ENCODE measurements at regions not wholly inside any gene's neighbourhood (a gene's known extent, or its start where the extent isn't known, plus 50 kb on each side); places are given as distances from the start of the nearest gene placed in this dataset.

DNA sequence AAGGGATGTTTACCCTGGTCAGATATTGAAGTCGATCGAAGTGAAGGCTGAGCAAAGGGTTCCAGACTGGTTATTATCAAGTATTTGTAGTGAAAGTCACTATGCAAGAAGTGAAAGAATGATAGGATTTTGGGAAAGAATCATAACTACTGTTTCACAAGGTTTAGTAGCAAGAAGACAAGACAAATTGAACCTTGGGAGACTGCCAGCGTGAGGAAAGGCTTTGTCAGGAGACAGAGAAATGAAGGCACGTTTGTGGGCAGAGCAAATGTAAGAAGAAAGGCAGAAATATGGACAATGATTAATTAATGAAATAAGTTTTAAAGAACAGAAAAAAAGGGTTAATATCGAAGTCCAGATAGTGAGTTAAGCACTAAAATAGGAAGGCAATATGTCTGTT lies 456.8 kb downstream of the TRIML1 start:
- no peaks in the 10 kb centered on the region for H3K36me3 Mint-ChIP-seq (ENCODE audit: unreplicated experiment)
- H3K27ac Mint-ChIP-seq (ENCODE audit: unreplicated experiment) = no peak overlapping the region
- H3K4me3 Mint-ChIP-seq (ENCODE audit: unreplicated experiment) = no peak overlapping the region
- H3K9me3 Mint-ChIP-seq (ENCODE audit: unreplicated experiment) = no peaks in the 10 kb centered on the region
- no peaks in the 10 kb centered on the region for H3K4me1 Mint-ChIP-seq (ENCODE audit: low read depth, unreplicated experiment)
- TF ChIP-seq, protein P1, sequence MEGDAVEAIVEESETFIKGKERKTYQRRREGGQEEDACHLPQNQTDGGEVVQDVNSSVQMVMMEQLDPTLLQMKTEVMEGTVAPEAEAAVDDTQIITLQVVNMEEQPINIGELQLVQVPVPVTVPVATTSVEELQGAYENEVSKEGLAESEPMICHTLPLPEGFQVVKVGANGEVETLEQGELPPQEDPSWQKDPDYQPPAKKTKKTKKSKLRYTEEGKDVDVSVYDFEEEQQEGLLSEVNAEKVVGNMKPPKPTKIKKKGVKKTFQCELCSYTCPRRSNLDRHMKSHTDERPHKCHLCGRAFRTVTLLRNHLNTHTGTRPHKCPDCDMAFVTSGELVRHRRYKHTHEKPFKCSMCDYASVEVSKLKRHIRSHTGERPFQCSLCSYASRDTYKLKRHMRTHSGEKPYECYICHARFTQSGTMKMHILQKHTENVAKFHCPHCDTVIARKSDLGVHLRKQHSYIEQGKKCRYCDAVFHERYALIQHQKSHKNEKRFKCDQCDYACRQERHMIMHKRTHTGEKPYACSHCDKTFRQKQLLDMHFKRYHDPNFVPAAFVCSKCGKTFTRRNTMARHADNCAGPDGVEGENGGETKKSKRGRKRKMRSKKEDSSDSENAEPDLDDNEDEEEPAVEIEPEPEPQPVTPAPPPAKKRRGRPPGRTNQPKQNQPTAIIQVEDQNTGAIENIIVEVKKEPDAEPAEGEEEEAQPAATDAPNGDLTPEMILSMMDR (IDR thresholded peaks at IDR 0.05; ENCODE audit: partially characterized antibody, unreplicated experiment) = no peak
- DNase-seq = no peak
- no peaks in the 10 kb centered on the region for H3K27me3 Mint-ChIP-seq (ENCODE audit: unreplicated experiment)

DNA sequence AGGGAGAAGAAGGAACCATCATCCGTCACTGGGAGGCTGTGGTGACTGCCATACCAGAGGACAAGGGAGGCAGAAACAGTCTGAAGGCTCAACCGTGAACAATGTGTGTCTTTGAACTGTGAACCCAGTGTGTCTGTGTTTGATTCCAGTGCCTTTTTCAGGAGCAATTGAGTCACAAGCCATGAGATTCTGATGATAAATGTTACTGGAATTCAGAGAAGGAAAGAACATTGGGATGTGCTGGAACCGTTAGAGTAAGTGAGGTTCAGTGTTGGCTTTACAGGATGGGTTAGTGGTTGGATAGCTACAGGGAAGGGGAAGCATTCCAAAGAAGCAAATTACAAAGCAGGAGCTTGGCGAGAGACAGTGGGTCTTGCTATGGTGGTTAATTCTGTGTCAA lies 464.4 kb downstream of the TRIML1 start:
- H3K4me3 Mint-ChIP-seq (ENCODE audit: unreplicated experiment) = no peak overlapping the region
- TF ChIP-seq, protein P1 (IDR thresholded peaks at IDR 0.05; ENCODE audit: partially characterized antibody, unreplicated experiment) = no peak
- H3K27ac Mint-ChIP-seq (ENCODE audit: unreplicated experiment) = no peak overlapping the region
- H3K36me3 Mint-ChIP-seq (ENCODE audit: unreplicated experiment) = no peaks in the 10 kb centered on the region
- no peaks in the 10 kb centered on the region for H3K27me3 Mint-ChIP-seq (ENCODE audit: unreplicated experiment)
- H3K4me1 Mint-ChIP-seq (ENCODE audit: low read depth, unreplicated experiment) = no peaks in the 10 kb centered on the region
- no peaks in the 10 kb centered on the region for H3K9me3 Mint-ChIP-seq (ENCODE audit: unreplicated experiment)
- DNase-seq = no peak

DNA sequence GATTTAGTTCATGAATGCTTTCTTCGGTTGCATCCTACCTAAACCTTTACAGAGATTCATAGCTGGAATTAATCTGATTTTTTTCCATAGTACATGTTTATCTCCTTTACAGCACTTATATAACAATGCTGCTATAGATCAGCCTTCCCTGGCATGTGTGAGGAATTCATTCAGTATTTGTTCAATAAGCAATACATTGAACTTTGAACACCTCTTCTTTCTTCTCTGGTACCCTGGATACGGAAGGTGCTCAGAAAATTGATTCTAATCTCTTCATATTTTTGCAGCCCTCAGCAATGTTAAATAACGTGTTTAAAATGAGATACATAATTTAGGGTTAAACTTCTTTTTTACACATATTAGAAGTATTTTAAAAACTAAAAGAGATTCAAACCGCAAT lies 467.4 kb downstream of the TRIML1 start:
- H3K4me3 Mint-ChIP-seq (ENCODE audit: unreplicated experiment) = no peak overlapping the region
- no peaks in the 10 kb centered on the region for H3K9me3 Mint-ChIP-seq (ENCODE audit: unreplicated experiment)
- no peaks in the 10 kb centered on the region for H3K36me3 Mint-ChIP-seq (ENCODE audit: unreplicated experiment)
- TF ChIP-seq, protein P1 (IDR thresholded peaks at IDR 0.05; ENCODE audit: partially characterized antibody, unreplicated experiment) = no peak
- no peaks in the 10 kb centered on the region for H3K4me1 Mint-ChIP-seq (ENCODE audit: low read depth, unreplicated experiment)
- no peak overlapping the region for H3K27ac Mint-ChIP-seq (ENCODE audit: unreplicated experiment)
- DNase-seq = no peak
- no peaks in the 10 kb centered on the region for H3K27me3 Mint-ChIP-seq (ENCODE audit: unreplicated experiment)

DNA sequence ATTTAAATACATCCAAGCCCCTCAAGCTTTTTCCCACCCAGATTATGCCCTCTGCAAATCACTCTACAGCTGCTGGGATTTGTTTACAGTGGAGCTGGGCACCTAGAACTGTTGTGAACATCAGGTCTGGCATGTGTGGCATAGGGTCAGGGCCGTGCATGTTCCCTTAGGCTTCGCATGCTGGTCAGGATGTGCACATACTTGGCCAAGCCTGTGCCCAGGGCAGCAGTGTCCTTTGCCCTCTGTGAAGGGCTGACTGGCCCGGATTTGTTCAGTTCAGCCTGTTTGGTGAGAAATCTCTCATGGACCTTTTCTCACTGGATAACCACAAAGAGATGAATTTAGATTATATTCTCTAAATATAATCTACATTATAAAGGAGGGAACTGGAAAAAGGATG lies 471.9 kb downstream of the TRIML1 start:
- no peaks in the 10 kb centered on the region for H3K9me3 Mint-ChIP-seq (ENCODE audit: unreplicated experiment)
- H3K27ac Mint-ChIP-seq (ENCODE audit: unreplicated experiment) = no peak overlapping the region
- H3K27me3 Mint-ChIP-seq (ENCODE audit: unreplicated experiment) = no peaks in the 10 kb centered on the region
- H3K4me1 Mint-ChIP-seq (ENCODE audit: low read depth, unreplicated experiment) = no peaks in the 10 kb centered on the region
- H3K36me3 Mint-ChIP-seq (ENCODE audit: unreplicated experiment) = no peaks in the 10 kb centered on the region
- TF ChIP-seq, protein P1 (IDR thresholded peaks at IDR 0.05; ENCODE audit: partially characterized antibody, unreplicated experiment) = no peak
- H3K4me3 Mint-ChIP-seq (ENCODE audit: unreplicated experiment) = no peak overlapping the region
- no peak for DNase-seq

DNA sequence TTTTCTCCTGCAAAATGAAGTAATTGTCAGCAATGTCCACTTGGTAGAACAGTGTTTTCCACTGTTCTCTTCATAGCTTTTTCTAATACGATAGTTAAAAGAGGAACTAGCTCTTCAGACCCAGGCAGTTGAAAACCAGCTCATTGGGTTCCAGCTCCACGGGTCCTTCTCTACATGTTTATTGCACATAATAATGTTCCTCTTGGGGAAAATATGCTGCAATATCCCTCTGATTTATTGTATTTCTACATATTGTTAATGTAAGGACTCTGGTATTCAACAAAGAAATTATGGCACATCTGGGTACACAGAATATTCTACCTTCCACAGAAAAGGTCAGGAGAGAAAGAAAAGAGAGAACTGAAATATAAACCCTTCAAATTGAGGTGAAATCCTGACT lies 473.4 kb downstream of the TRIML1 start:
- Mint-ChIP-seq H3K27me3 (ENCODE audit: unreplicated experiment) (no peaks in the 10 kb centered on the region), H3K27ac (ENCODE audit: unreplicated experiment) (no peak overlapping the region), H3K9me3 (ENCODE audit: unreplicated experiment) (no peaks in the 10 kb centered on the region), H3K36me3 (ENCODE audit: unreplicated experiment) (no peaks in the 10 kb centered on the region), H3K4me3 (ENCODE audit: unreplicated experiment) (no peak overlapping the region), H3K4me1 (ENCODE audit: low read depth, unreplicated experiment) (no peaks in the 10 kb centered on the region)
- no peak for DNase-seq
- TF ChIP-seq, protein P1 (IDR thresholded peaks at IDR 0.05; ENCODE audit: partially characterized antibody, unreplicated experiment) = no peak

All from glutamatergic neuron (in vitro differentiated cells).